ENCODE measurements at regions not wholly inside any gene's neighbourhood (a gene's known extent, or its start where the extent isn't known, plus 50 kb on each side); places are given as distances from the start of the nearest gene placed in this dataset.
"Not testable (repeated sequence)": the region's sequence is repeated elsewhere in the genome, so short reads cannot be mapped to it uniquely, and the experiment has no call there.

- intact Hi-C loops (cut with DNase I) = no loop called here
- DNase-seq (no peak), ATAC-seq (ENCODE audit: poor library complexity) (no peak)
Observed at GRCh38 chr9:30103647-30104394, 2280.6 kb upstream of the ACO1 start.

DNA sequence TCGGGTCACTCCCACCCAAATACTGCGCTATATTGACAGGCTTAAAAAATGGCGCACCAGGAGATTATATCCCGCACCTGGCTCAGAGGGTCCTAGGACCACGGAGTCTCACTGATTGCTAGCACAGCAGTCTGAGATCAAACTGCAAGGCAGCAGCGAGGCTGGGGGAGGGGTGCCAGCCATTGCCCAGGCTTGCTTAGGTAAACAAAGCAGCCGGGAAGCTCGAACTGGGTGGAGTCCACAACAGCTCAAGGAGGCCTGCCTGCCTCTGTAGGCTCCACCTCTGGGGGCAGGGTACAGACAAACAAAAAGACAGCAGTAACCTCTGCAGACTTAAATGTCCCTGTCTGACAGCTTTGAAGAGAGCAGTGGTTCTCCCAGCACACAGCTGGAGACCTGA, 2277.3 kb upstream of the ACO1 start:
- DNase-seq; ATAC-seq (ENCODE audit: poor library complexity); intact Hi-C loops (cut with DNase I): not testable (repeated sequence)

DNA sequence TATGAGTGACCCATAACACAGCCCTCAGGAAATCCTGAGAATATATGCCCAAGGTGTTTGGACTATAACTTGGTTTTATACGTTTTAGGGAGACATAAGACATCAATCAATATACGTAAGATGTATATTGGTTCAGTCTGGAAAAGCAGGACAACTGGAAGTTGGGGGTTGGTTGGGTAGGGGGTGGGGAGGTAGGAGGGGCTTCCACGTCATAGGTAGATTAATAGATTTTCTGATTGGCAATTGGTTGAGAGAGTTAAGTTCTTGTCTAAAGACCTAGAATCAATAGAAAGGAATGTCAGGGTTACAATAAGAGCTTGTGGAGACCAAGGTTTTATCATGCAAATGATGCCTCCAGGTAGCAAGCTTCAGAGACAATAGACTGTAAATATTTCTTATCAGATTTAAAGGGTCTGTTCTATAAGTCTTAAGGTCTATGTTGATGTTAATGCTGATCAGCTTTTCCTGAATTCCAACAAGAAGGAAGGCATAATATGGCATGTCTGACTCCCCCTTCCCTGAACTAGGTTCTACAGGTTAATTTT, 2267.7 kb upstream of the ACO1 start:
- DNase-seq (no peak), ATAC-seq (ENCODE audit: poor library complexity) (no peak)
- intact Hi-C loops (cut with DNase I) = no loop called here

GRCh38 chr9:30120666-30121065, 2263.8 kb upstream of the ACO1 start:
- ATAC-seq (ENCODE audit: poor library complexity) (no peak), DNase-seq (no peak)
- intact Hi-C loops (cut with DNase I) = no loop called here

- DNase-seq (no peak), ATAC-seq (ENCODE audit: poor library complexity) (no peak)
- intact Hi-C loops (cut with DNase I) = no loop called here
Observed at GRCh38 chr9:30121611-30122010, 2262.8 kb upstream of the ACO1 start.

DNA sequence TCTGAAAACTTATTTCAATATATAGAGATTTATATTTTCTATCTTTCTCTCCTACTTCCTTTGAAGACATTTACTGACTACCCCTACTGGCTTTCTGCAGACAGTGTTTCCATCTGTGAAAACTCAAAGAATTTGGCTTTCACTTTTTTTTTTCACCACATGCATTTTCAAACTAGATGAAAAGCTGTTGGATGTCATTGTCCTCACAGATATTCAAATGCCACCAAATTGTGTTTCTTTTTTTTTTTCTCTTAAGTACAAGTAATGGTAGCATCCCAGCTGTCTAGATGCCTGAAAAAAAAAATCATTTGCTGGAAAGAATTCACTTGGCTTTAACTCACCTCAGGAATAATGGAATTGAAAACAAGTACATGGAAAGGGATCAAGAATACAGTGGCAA, 2258.6 kb upstream of the ACO1 start:
- no peak for ATAC-seq (ENCODE audit: poor library complexity)
- intact Hi-C loops (cut with DNase I) = no loop called here

GRCh38 chr9:30127371-30127770, 2257.1 kb upstream of the ACO1 start:
- intact Hi-C loops (cut with DNase I) = no loop called here
- no peak for DNase-seq
- ATAC-seq (ENCODE audit: poor library complexity) = no peak

More for the DNA sequence above, 2258.6 kb upstream of the ACO1 start:
- no peak for DNase-seq

- intact Hi-C loops (cut with DNase I) = no loop called here
- ATAC-seq (ENCODE audit: poor library complexity) (no peak), DNase-seq (no peak)
Observed at GRCh38 chr9:30140407-30140806, 2244.0 kb upstream of the ACO1 start.

DNA sequence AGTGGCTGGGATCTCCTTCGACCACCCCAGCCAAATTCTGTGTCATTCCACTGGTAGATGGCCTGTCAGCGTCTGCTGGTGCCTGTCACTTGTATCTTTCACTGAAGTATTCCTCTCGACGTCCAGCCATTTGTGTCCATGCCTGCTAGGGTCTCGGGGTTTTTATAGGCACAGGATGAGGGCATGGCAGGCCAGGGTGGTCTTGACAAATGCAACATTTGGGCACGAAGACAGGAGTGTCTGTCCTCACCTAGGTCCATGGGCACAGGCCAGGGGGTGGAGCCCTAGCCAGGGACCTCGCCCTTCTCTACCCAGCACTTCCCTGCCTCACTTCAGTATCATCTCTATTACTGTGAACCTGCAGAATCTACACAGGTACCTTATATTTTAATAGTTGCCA, 2223.9 kb upstream of the ACO1 start:
- ATAC-seq (ENCODE audit: poor library complexity) (no peak), DNase-seq (no peak)
- intact Hi-C loops (cut with DNase I) = no loop called here

GRCh38 chr9:30172206-30172605, 2212.2 kb upstream of the ACO1 start:
- intact Hi-C loops (cut with DNase I) = no loop called here
- DNase-seq = no peak
- ATAC-seq (ENCODE audit: poor library complexity) = no peak

DNA sequence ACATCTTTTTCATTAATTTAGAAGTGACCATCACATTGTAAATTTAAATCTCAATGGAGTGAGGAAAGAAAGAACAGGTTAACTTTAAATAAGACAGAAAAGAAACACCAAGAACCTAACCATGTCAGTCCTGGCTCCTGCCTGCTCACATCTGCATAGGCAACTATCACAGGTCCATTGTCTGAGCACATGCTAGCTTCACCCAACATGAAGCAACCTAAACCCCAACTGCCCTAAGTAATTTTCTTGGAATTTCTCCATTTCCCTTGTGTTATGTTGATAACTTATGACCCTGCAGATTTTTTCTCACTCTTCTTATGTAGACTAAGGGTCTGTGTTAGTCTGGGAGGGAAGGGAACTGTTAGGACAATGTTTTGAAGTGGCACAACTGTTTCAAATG, 2205.8 kb upstream of the ACO1 start:
- DNase-seq = no peak
- no peak for ATAC-seq (ENCODE audit: poor library complexity)
- intact Hi-C loops (cut with DNase I) = no loop called here

GRCh38 chr9:30193421-30193820, 2191.0 kb upstream of the ACO1 start:
- no peak for ATAC-seq (ENCODE audit: poor library complexity)
- intact Hi-C loops (cut with DNase I) = no loop called here
- no peak for DNase-seq

DNA sequence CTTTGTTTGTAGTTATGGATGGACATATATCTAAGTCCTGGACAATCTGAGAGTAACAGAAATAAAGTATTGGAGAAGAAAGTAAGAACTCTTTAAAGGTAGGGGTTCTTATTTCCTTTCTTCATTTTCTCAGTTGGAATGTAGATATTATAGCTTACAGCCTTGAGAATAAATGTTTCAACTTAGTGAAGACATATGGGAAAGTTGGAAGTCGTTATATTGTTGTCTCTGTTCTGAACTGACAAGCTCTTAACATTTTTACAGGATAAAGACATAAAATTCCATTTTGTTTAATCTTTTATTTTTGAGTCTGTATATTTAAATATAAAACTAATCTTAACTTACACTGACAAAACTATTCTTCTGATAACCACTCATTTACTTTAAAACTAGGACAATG, 2187.5 kb upstream of the ACO1 start:
- DNase-seq = no peak
- ATAC-seq (ENCODE audit: poor library complexity) = no peak
- intact Hi-C loops (cut with DNase I) = no loop called here

DNA sequence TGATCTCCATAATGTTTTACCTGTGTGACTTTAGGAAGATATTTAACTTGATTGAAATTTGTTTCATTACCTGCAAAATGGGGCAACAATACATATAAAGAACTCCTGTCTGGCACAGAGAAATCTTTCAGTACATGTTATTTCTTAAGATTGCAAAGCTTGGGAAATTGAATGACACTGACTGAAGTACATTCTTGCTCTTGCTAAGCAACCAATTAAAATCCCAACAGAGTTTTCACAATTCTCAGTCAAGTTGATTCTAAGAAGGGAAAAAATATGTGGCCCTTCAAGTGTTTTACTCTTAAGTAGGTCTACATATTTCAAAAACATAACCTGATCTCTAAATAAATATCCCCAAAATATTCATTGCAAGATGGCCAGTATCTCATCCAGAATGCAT, 2187.0 kb upstream of the ACO1 start:
- no peak for DNase-seq
- ATAC-seq (ENCODE audit: poor library complexity) = no peak
- intact Hi-C loops (cut with DNase I) = no loop called here

DNA sequence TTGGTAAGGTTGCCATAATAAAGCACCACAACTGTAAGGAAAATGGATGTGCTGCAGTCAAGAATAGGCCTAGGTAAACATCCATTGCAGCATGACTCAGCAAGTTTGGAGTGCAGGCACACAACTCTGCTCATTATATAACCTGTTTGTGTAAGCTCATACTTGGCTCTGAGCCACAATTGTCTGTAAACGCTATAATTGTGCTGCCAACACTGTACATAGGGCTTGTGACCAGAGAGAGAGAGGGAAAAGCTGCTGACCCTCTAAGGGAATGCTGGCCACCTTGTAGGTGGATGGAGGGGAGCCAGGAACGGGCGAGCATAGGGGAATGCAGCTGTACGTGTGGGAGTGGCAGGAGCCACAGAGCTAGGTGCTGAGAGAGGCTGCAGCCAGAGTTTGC, 2186.5 kb upstream of the ACO1 start:
- intact Hi-C loops (cut with DNase I) = no loop called here
- no peak for DNase-seq
- no peak for ATAC-seq (ENCODE audit: poor library complexity)

DNA sequence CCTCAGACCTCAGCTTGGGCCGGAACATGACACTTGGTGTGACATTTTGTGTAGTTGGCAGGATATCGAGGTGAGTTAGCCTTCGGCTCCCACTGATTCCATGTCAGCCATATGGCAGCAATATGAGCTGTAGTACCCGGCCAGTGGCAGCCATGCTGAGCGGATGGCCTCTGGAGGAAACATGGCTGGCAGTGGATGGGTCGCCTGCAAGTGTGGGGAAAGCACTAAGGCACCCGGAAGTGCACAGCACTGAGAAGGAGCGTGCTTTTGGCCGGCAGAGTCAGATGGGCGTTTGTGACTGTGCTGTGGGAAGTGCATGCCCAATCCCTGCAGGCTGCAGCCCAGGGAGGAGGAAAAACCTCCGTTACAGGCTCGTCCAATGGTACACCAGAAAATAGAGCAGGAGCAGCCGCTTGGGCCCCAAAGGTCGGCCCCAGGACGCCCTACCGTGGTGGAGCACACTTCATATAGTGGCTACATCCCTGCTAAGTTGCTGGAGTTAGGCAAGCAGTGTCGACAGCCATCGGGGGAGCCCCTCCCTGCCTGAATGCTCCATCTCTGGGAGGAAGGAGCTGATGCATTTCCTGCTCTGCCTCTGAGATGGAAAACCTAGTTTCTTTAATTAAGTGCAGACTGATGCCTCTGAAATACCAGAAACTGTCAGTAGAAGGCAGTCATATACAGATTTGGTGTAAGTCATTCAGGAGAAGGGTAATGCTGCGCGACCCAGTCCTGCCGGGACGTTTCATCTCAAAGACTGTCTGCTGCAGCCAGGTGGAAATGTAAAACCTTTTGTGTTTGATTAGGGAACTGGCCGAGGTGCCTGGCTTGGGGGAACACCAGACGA, 2185.8 kb upstream of the ACO1 start:
- ATAC-seq (ENCODE audit: poor library complexity) = no peak
- intact Hi-C loops (cut with DNase I) = no loop called here
- no peak for DNase-seq

- intact Hi-C loops (cut with DNase I) = no loop called here
- no peak for DNase-seq
Observed at GRCh38 chr9:30201024-30201423, 2183.4 kb upstream of the ACO1 start.

DNA sequence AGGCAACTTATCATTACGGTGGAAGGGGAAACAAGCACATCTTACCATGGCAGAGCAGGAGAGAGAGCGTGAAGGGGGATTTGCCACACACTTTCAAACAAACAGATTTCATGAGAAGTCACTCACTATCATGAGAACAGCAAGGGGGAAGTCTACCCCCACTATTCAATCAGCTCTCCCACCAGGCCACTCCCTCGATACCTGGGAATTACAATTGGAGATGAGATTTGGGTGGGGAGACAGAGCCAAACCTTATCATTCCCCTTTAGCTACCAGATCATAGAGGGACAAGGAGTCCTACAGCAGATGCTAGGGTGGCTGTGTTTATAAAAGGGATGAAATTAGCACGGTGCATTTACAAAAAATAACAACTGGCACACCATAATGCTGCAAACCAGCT, 2149.4 kb upstream of the ACO1 start:
- no peak for ATAC-seq (ENCODE audit: poor library complexity)
- intact Hi-C loops (cut with DNase I) = no loop called here

More at GRCh38 chr9:30201024-30201423, 2183.4 kb upstream of the ACO1 start:
- no peak for ATAC-seq (ENCODE audit: poor library complexity)

GRCh38 chr9:30235564-30235963, 2148.9 kb upstream of the ACO1 start:
- DNase-seq (no peak), ATAC-seq (ENCODE audit: poor library complexity) (no peak)
- intact Hi-C loops (cut with DNase I) = no loop called here

More for the DNA sequence above, 2149.4 kb upstream of the ACO1 start:
- DNase-seq = no peak

GRCh38 chr9:30239878-30240277, 2144.6 kb upstream of the ACO1 start:
- ATAC-seq (ENCODE audit: poor library complexity) = no peak
- no peak for DNase-seq
- intact Hi-C loops (cut with DNase I) = no loop called here

Data from Right ventricle myocardium superior (tissue), 1 donor.